ENCODE measurements at regions not wholly inside any gene's neighbourhood (a gene's known extent, or its start where the extent isn't known, plus 50 kb on each side); places are given as distances from the start of the nearest gene placed in this dataset.

DNA sequence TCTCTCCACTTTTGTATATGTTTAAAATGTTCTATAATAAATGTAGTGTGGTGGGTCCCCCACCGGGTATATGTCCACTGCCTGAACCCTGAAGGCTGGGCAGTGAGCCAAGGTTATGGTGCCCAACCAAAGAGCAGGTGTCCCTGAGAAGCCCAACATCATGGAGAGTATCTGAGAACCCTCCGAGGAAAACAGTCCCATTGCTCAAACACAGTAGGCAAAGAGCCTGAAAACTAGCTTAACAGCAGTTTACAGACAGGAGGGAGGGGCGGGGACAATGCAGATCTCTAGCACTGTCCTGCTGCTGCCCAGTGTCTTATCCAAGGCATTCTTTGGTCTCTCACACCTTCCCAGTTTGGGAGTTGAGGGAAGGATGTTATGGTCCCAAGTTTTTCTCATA, 91.0 kb downstream of the TMPRSS5 start:
- H3K27me3 ChIP-seq (ENCODE audit: control insufficient read depth, insufficient read depth, low read length): no peaks in the 10 kb centered on the region
- no peaks in the 10 kb centered on the region for H3K4me1 ChIP-seq (ENCODE audit: control insufficient read depth, insufficient read depth, low read length)
- TF ChIP-seq POLR2AphosphoS5 (IDR thresholded peaks at IDR 0.05; ENCODE audit: low read depth, low read length): no peak
- no peak for TF ChIP-seq SIN3A (IDR thresholded peaks at IDR 0.05; ENCODE audit: borderline replicate concordance, insufficient read depth, low read depth, low read length)
- no peak for TF ChIP-seq TCF7L2 (IDR thresholded peaks at IDR 0.05; ENCODE audit: low read depth, low read length)
- TF ChIP-seq, protein P1, sequence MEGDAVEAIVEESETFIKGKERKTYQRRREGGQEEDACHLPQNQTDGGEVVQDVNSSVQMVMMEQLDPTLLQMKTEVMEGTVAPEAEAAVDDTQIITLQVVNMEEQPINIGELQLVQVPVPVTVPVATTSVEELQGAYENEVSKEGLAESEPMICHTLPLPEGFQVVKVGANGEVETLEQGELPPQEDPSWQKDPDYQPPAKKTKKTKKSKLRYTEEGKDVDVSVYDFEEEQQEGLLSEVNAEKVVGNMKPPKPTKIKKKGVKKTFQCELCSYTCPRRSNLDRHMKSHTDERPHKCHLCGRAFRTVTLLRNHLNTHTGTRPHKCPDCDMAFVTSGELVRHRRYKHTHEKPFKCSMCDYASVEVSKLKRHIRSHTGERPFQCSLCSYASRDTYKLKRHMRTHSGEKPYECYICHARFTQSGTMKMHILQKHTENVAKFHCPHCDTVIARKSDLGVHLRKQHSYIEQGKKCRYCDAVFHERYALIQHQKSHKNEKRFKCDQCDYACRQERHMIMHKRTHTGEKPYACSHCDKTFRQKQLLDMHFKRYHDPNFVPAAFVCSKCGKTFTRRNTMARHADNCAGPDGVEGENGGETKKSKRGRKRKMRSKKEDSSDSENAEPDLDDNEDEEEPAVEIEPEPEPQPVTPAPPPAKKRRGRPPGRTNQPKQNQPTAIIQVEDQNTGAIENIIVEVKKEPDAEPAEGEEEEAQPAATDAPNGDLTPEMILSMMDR (IDR thresholded peaks at IDR 0.05): no peak
- TF ChIP-seq, protein P2, sequence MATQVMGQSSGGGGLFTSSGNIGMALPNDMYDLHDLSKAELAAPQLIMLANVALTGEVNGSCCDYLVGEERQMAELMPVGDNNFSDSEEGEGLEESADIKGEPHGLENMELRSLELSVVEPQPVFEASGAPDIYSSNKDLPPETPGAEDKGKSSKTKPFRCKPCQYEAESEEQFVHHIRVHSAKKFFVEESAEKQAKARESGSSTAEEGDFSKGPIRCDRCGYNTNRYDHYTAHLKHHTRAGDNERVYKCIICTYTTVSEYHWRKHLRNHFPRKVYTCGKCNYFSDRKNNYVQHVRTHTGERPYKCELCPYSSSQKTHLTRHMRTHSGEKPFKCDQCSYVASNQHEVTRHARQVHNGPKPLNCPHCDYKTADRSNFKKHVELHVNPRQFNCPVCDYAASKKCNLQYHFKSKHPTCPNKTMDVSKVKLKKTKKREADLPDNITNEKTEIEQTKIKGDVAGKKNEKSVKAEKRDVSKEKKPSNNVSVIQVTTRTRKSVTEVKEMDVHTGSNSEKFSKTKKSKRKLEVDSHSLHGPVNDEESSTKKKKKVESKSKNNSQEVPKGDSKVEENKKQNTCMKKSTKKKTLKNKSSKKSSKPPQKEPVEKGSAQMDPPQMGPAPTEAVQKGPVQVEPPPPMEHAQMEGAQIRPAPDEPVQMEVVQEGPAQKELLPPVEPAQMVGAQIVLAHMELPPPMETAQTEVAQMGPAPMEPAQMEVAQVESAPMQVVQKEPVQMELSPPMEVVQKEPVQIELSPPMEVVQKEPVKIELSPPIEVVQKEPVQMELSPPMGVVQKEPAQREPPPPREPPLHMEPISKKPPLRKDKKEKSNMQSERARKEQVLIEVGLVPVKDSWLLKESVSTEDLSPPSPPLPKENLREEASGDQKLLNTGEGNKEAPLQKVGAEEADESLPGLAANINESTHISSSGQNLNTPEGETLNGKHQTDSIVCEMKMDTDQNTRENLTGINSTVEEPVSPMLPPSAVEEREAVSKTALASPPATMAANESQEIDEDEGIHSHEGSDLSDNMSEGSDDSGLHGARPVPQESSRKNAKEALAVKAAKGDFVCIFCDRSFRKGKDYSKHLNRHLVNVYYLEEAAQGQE (IDR thresholded peaks at IDR 0.05; ENCODE audit: insufficient read depth in 1 of 2, low read depth in 2 of 2, low read length in 1 of 2): no peak
- POLR2A ChIA-PET: no interaction called here
- no peak overlapping the region for H3K4me3 ChIP-seq (ENCODE audit: low read depth in 2 of 2, low read length in 2 of 2)
- H3K36me3 ChIP-seq (ENCODE audit: control insufficient read depth, insufficient read depth, low read length): no peaks in the 10 kb centered on the region
- no TSS peak for BruUV-seq (replicated peaks)
- H3K27ac ChIP-seq (ENCODE audit: low read length): no peak overlapping the region
- in situ Hi-C loops (cut with HindIII; ENCODE audit: low pct_unique_long_range_greater_than_20kb, low sequenced_read_pairs) (no loop called here), intact Hi-C loops (cut with micrococcal nuclease; ENCODE audit: unreplicated experiment) (no loop called here)
- H3K9me3 ChIP-seq (ENCODE audit: control insufficient read depth, insufficient read depth, low read depth, low read length): no peaks in the 10 kb centered on the region
- ATAC-seq: no peak
- CTCF ChIA-PET: no interaction called here
- no peak for DNase-seq (ENCODE audit: low read depth, low spot score)

DNA sequence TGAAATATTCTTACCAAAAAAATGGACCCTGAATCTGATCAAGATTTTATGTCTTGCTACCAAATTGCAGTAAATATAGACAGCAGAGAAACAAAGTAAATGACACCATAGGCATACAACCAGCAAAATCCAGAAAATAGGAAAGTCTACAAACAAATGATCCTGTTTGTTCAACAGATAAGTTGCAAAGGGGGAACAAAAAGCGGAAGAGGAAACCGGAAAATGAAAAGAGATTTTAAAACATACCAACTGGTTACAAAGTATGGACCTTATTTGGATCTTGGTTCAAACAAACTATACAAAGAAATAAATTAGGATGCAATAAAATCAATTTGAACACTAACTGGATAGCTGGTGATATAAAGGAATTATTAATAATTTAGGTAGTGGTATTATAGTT, 92.0 kb downstream of the TMPRSS5 start:
- no TSS peak for BruUV-seq (replicated peaks)
- intact Hi-C loops (cut with micrococcal nuclease; ENCODE audit: unreplicated experiment): no loop called here
- no peak for ATAC-seq
- CTCF ChIA-PET: no interaction called here
- DNase-seq (ENCODE audit: low read depth, low spot score): no peak
- TF ChIP-seq POLR2AphosphoS5 (IDR thresholded peaks at IDR 0.05; ENCODE audit: low read depth, low read length) (no peak), SIN3A (IDR thresholded peaks at IDR 0.05; ENCODE audit: borderline replicate concordance, insufficient read depth, low read depth, low read length) (no peak), TCF7L2 (IDR thresholded peaks at IDR 0.05; ENCODE audit: low read depth, low read length) (no peak)
- TF ChIP-seq, protein P1 (IDR thresholded peaks at IDR 0.05): no peak
- TF ChIP-seq, protein P2 (IDR thresholded peaks at IDR 0.05; ENCODE audit: insufficient read depth in 1 of 2, low read depth in 2 of 2, low read length in 1 of 2): no peak
- Histone ChIP-seq H3K27ac (ENCODE audit: low read length) (no peak overlapping the region), H3K9me3 (ENCODE audit: control insufficient read depth, insufficient read depth, low read depth, low read length) (no peaks in the 10 kb centered on the region), H3K27me3 (ENCODE audit: control insufficient read depth, insufficient read depth, low read length) (no peaks in the 10 kb centered on the region), H3K36me3 (ENCODE audit: control insufficient read depth, insufficient read depth, low read length) (no peaks in the 10 kb centered on the region), H3K4me3 (ENCODE audit: low read depth in 2 of 2, low read length in 2 of 2) (no peak overlapping the region), H3K4me1 (ENCODE audit: control insufficient read depth, insufficient read depth, low read length) (no peaks in the 10 kb centered on the region)
- in situ Hi-C loops (cut with HindIII; ENCODE audit: low pct_unique_long_range_greater_than_20kb, low sequenced_read_pairs): no loop called here
- POLR2A ChIA-PET: no interaction called here
